Transverse colon (tissue), 4 donors: ENCODE measurements at regions not wholly inside any gene's neighbourhood (a gene's known extent, or its start where the extent isn't known, plus 50 kb on each side); places are given as distances from the start of the nearest gene placed in this dataset.

Source experiments
- DNase-seq: peaks from one replicate; pipeline ENCODE4 v3.0.0-alpha.2; 2019
- H3K27ac ChIP-seq, 4 donors: fragments of 200-600 bp; sonication (generic); 2 replicates each; pipeline ENCODE4 v1.5.1; 2016 to 2018; ENCODE audit warnings: inconsistent platforms in 4 of 4
- H3K27me3 ChIP-seq: fragments of 200-600 bp; sonication (generic); 2 replicates; pipeline ENCODE4 v1.5.1; 2017; ENCODE audit warnings: inconsistent platforms
- H3K36me3 ChIP-seq, 4 donors: fragments of 200-600 bp; sonication (generic); 2 replicates each; pipeline ENCODE4 v1.5.1; 2017 to 2019; ENCODE audit warnings: inconsistent platforms in 4 of 4
- H3K4me1 ChIP-seq, 4 donors: fragments of 200-600 bp; sonication (generic); 2 replicates each; pipeline ENCODE4 v1.5.1; 2017 to 2020; ENCODE audit warnings: inconsistent platforms in 4 of 4
- H3K4me3 ChIP-seq, 4 donors: fragments of 200-600 bp; sonication (generic); 1 replicate in 1 of 4; 2 replicates in 3 of 4; pipeline versions ENCODE4 v1.5.1 to v1.6.1; 2017 to 2019; ENCODE audit warnings: inconsistent platforms in 4 of 4
- H3K9me3 ChIP-seq, 2 donors: fragments of 200-600 bp; sonication (generic); 2 replicates each; pipeline ENCODE4 v1.5.1; 2017 to 2019; ENCODE audit warnings: inconsistent platforms in 2 of 2
- CTCF ChIP-seq, 5 experiments: fragments of 200-600 bp in 3 of 5; fragments of 450-650 bp in 2 of 5; sonication (generic) in 3 of 5; IDR thresholded peaks; 1 replicate in 2 of 5; 2 replicates in 3 of 5; pipeline ENCODE4 v1.5.1; 2016 to 2017; ENCODE audit warnings: antibody characterized with exemption in 5 of 5, inconsistent platforms in 3 of 5, mild to moderate bottlenecking in 2 of 5, moderate library complexity in 1 of 5
- EP300 ChIP-seq: sonication (generic); formaldehyde crosslinking; IDR thresholded peaks from one replicate; pipeline ENCODE4 v1.6.1; 2017; ENCODE audit warnings: antibody characterized with exemption, low read depth
- POLR2A ChIP-seq: fragments of 450-650 bp; IDR thresholded peaks from one replicate; pipeline ENCODE4 v1.6.1; 2016; ENCODE audit warnings: antibody characterized with exemption, mild to moderate bottlenecking, moderate library complexity
- POLR2AphosphoS5 ChIP-seq, 3 donors: sonication (generic); formaldehyde crosslinking; IDR thresholded peaks; one replicate each; pipeline ENCODE4 v1.6.1; 2016; ENCODE audit warnings: antibody characterized with exemption in 3 of 3
- WGBS, 2 donors: methylation state at CpG; one replicate each; pipeline ENCODE4 v1.1.5; 2018; ENCODE audit warnings: low coverage in 1 of 2; 5-methylcytosine and 5-hydroxymethylcytosine counted together
- in situ Hi-C, 4 donors: fragments of 200-750 bp; cut with MboI; loops; one replicate each; pipeline versions ENCODE4 v1.15.0 to v1.15.1; 2017; ENCODE audit warnings: low sequenced_read_pairs in 3 of 4, low pct_ligation_motif_present in 1 of 4, low pct_unique_long_range_greater_than_20kb in 1 of 4
- intact Hi-C: fragments of 100-400 bp; cut with DNase I; formaldehyde crosslinking; loops from one replicate; pipeline ENCODE4 v1.15.1; 2023; ENCODE audit warnings: low total_unique reads

- 70 to 77% methylated on average over 4 of the region's 4 CpGs for WGBS, 2 donors
- Histone ChIP-seq H3K9me3 (no peaks in the 10 kb centered on the region), H3K36me3 (no peaks in the 10 kb centered on the region), H3K27me3 (no peaks in the 10 kb centered on the region), H3K27ac (no peak overlapping the region), H3K4me3 (no peak overlapping the region), H3K4me1 (no peaks in the 10 kb centered on the region)
- intact Hi-C loops (no loop called here), in situ Hi-C loops (no loop called here)
- no peak for DNase-seq
- no peak for TF ChIP-seq POLR2AphosphoS5 (IDR thresholded peaks at IDR 0.05)
- TF ChIP-seq EP300: no peak
- no peak for TF ChIP-seq CTCF (IDR thresholded peaks at IDR 0.05)
- TF ChIP-seq POLR2A: no peak
Measured at GRCh38 chr3:181431748-181432147, 280.0 kb upstream of the SOX2 start.

GRCh38 chr3:181425074-181425473 lies 286.7 kb upstream of the SOX2 start:
- no peaks in the 10 kb centered on the region for H3K9me3 ChIP-seq
- no peak overlapping the region for H3K4me3 ChIP-seq
- H3K27ac ChIP-seq: no peak overlapping the region
- WGBS, 2 donors: 42 to 43% methylated on average over 3 of the region's 3 CpGs
- no peaks in the 10 kb centered on the region for H3K36me3 ChIP-seq
- intact Hi-C loops (no loop called here), in situ Hi-C loops (no loop called here)
- TF ChIP-seq POLR2AphosphoS5 (IDR thresholded peaks at IDR 0.05): no peak
- no peak for TF ChIP-seq CTCF (IDR thresholded peaks at IDR 0.05)
- no peak for TF ChIP-seq POLR2A
- no peak for TF ChIP-seq EP300
- no peak for DNase-seq
- H3K4me1 ChIP-seq: no peaks in the 10 kb centered on the region
- no peaks in the 10 kb centered on the region for H3K27me3 ChIP-seq

- TF ChIP-seq EP300 (no peak), CTCF (IDR thresholded peaks at IDR 0.05) (no peak), POLR2AphosphoS5 (IDR thresholded peaks at IDR 0.05) (no peak), POLR2A (no peak)
- Histone ChIP-seq H3K4me3 (no peak overlapping the region), H3K27me3 (no peaks in the 10 kb centered on the region), H3K9me3 (no peaks in the 10 kb centered on the region), H3K27ac (no peak overlapping the region), H3K4me1 (no peaks in the 10 kb centered on the region), H3K36me3 (no peaks in the 10 kb centered on the region)
- no peak for DNase-seq
- in situ Hi-C loops: no loop called here
- WGBS, 2 donors: 28 to 29% methylated on average over 1 of the region's 1 CpG
- intact Hi-C loops: no loop called here
Measured at GRCh38 chr3:181418233-181418632, 293.5 kb upstream of the SOX2 start.

- Histone ChIP-seq H3K36me3 (no peaks in the 10 kb centered on the region), H3K9me3 (no peaks in the 10 kb centered on the region), H3K27ac (no peak overlapping the region), H3K27me3 (no peaks in the 10 kb centered on the region), H3K4me1 (no peaks in the 10 kb centered on the region), H3K4me3 (no peak overlapping the region)
- in situ Hi-C loops (no loop called here), intact Hi-C loops (no loop called here)
- 26 to 52% methylated on average over 5 to 8 of the region's 8 CpGs for WGBS, 2 donors
- TF ChIP-seq EP300 (no peak), POLR2A (no peak), POLR2AphosphoS5 (IDR thresholded peaks at IDR 0.05) (no peak), CTCF (IDR thresholded peaks at IDR 0.05) (no peak)
- DNase-seq: no peak
Measured at GRCh38 chr3:181417748-181418147, 294.0 kb upstream of the SOX2 start.
